SK-N-SH (cell line): ENCODE measurements at regions not wholly inside any gene's neighbourhood (a gene's known extent, or its start where the extent isn't known, plus 50 kb on each side); places are given as distances from the start of the nearest gene placed in this dataset.

Source experiments
- CTCF ChIA-PET: fragments of 300-600, 350-600 bp; formaldehyde crosslinking; extraction: SDS; loops from one replicate; lab custom pipeline; 2021; lab: Yijun Ruan, JAX
- POLR2A ChIA-PET: fragments of 350-600 bp; sonication (Branson Sonifier 250); formaldehyde crosslinking; extraction: SDS; loops from one replicate; lab custom pipeline; 2020; ENCODE audit warnings: antibody characterized with exemption, inconsistent platforms; lab: Yijun Ruan, JAX
- DNase-seq: peaks from one replicate; pipeline ENCODE4 v3.0.0; 2012
- H2AFZ ChIP-seq: fragments of 200-600 bp; sonication (generic); 2 replicates; pipeline ENCODE4 v1.8.1; 2016; ENCODE audit warnings: antibody characterized with exemption, mild to moderate bottlenecking, low read depth
- H3F3A ChIP-seq: fragments of 200-600 bp; sonication (generic); replicated peaks from 2 replicates; pipeline ENCODE3; 2016; ENCODE audit warnings: antibody characterized with exemption, mild to moderate bottlenecking; ENCODE audit not compliant: insufficient read depth
- H3K27ac ChIP-seq, 2 experiments: fragments of 200-500 bp in 1 of 2; fragments of 200-600 bp in 1 of 2; sonication (Bioruptor generic) in 1 of 2; sonication (generic), shearing (Covaris generic) in 1 of 2; 2 replicates each; pipeline versions ENCODE4 v1.5.1 to v1.6.1; 2014 to 2016; ENCODE audit warnings: low read depth in 2 of 2, inconsistent platforms in 1 of 2, low read length in 1 of 2, mild to moderate bottlenecking in 1 of 2, mixed read lengths in 1 of 2
- H3K27me3 ChIP-seq: fragments of 200-600 bp; sonication (generic), shearing (Covaris generic); 2 replicates; pipeline ENCODE4 v1.6.1; 2016; ENCODE audit warnings: mixed run types; ENCODE audit not compliant: insufficient read depth
- H3K36me3 ChIP-seq, 2 experiments: fragments of 200-500 bp in 1 of 2; fragments of 200-600 bp in 1 of 2; sonication (Bioruptor generic) in 1 of 2; sonication (generic) in 1 of 2; replicated peaks in 1 of 2; 2 replicates each; pipeline versions ENCODE3 to v1.5.1; 2014 to 2016; ENCODE audit warnings: low read length in 1 of 2, mild to moderate bottlenecking in 1 of 2; ENCODE audit not compliant: insufficient read depth in 2 of 2, control insufficient read depth in 1 of 2
- H3K4me1 ChIP-seq, 2 experiments: fragments of 200-500 bp in 1 of 2; fragments of 200-600 bp in 1 of 2; sonication (Bioruptor generic) in 1 of 2; sonication (generic), shearing (Covaris generic) in 1 of 2; 2 replicates each; pipeline versions ENCODE4 v1.5.1 to v1.6.1; 2014 to 2016; ENCODE audit warnings: low read depth in 1 of 2, low read length in 1 of 2, mixed run types in 1 of 2; ENCODE audit not compliant: insufficient read depth in 2 of 2, control insufficient read depth in 1 of 2
- H3K4me2 ChIP-seq: fragments of 200-600 bp; sonication (generic), shearing (Covaris generic); 2 replicates; pipeline ENCODE4 v1.6.1; 2017; ENCODE audit warnings: mixed run types
- H3K4me3 ChIP-seq, 2 experiments: fragments of 200-500 bp in 1 of 2; fragments of 200-600 bp in 1 of 2; sonication (Bioruptor generic) in 1 of 2; sonication (generic), shearing (Covaris generic) in 1 of 2; 2 replicates each; pipeline versions ENCODE4 v1.5.1 to v1.8.1; 2014 to 2016; ENCODE audit warnings: low read depth in 2 of 2, inconsistent platforms in 1 of 2, low read length in 1 of 2, mild to moderate bottlenecking in 1 of 2, mixed read lengths in 1 of 2, moderate library complexity in 1 of 2
- H3K79me2 ChIP-seq: fragments of 200-600 bp; sonication (generic); 2 replicates; pipeline ENCODE4 v1.8.1; 2017; ENCODE audit warnings: mild to moderate bottlenecking; ENCODE audit not compliant: insufficient read depth
- H3K9ac ChIP-seq: fragments of 200-600 bp; sonication (generic); 2 replicates; pipeline ENCODE4 v1.6.1; 2017; ENCODE audit warnings: mixed run types
- H3K9me2 ChIP-seq: fragments of 200-600 bp; sonication (generic); 2 replicates; pipeline ENCODE4 v1.6.1; 2017; ENCODE audit warnings: mixed run types
- H3K9me3 ChIP-seq: fragments of 200-600 bp; sonication (generic); 2 replicates; pipeline ENCODE4 v1.6.1; 2017; ENCODE audit warnings: mixed run types, mild to moderate bottlenecking, moderate library complexity
- H4K20me1 ChIP-seq: fragments of 200-600 bp; sonication (generic); 2 replicates; pipeline ENCODE4 v1.6.1; 2017; ENCODE audit warnings: mild to moderate bottlenecking, mixed run types; ENCODE audit not compliant: insufficient read depth
- CHD2 ChIP-seq: fragments of 150-350 bp; IDR thresholded peaks from 2 replicates; pipeline ENCODE4 v1.6.1; 2018; ENCODE audit warnings: low read length; ENCODE audit not compliant: partially characterized antibody
- CTCF ChIP-seq: fragments of 200-600 bp; sonication (generic); IDR thresholded peaks from 2 replicates; pipeline ENCODE4 v1.6.1; 2017; ENCODE audit warnings: antibody characterized with exemption, mild to moderate bottlenecking, moderate library complexity
- ELF1 ChIP-seq: IDR thresholded peaks from 2 replicates; pipeline ENCODE4 v1.4.0; 2012
- EP300 ChIP-seq, 2 experiments: IDR thresholded peaks; 2 replicates each; pipeline versions ENCODE4 v1.4.0 to v1.6.1; 2012; ENCODE audit warnings: borderline replicate concordance in 1 of 2, low read depth in 1 of 2, low read length in 1 of 2
- EZH2phosphoT487 ChIP-seq: fragments of 200-600 bp; sonication (generic); IDR thresholded peaks from 2 replicates; pipeline ENCODE4 v1.6.1; 2017; ENCODE audit warnings: low read depth, mixed run types, mild to moderate bottlenecking, antibody characterized with exemption, moderate library complexity, borderline replicate concordance
- GABPA ChIP-seq: IDR thresholded peaks from 2 replicates; pipeline ENCODE4 v1.4.0; 2012; ENCODE audit warnings: low read depth, mild to moderate bottlenecking
- JUND ChIP-seq: IDR thresholded peaks from 2 replicates; pipeline ENCODE4 v1.4.0; 2012
- MAX ChIP-seq: IDR thresholded peaks from 2 replicates; pipeline ENCODE4 v1.4.0; 2012; ENCODE audit warnings: low read depth
- NFIC ChIP-seq: IDR thresholded peaks from 2 replicates; pipeline ENCODE4 v1.4.0; 2012; ENCODE audit warnings: borderline replicate concordance
- POLR2AphosphoS5 ChIP-seq: IDR thresholded peaks from 2 replicates; pipeline ENCODE4 v1.6.1; 2012; ENCODE audit warnings: low read depth, low read length
- RCOR1 ChIP-seq: fragments of 150-350 bp; IDR thresholded peaks from 2 replicates; pipeline ENCODE4 v1.6.1; 2017; ENCODE audit warnings: antibody characterized with exemption, low read length
- REST ChIP-seq: IDR thresholded peaks from 2 replicates; pipeline ENCODE4 v1.6.1; 2012; ENCODE audit warnings: mild to moderate bottlenecking, low read depth, low read length, moderate library complexity
- RFX5 ChIP-seq: IDR thresholded peaks from 2 replicates; pipeline ENCODE4 v1.6.1; 2012; ENCODE audit warnings: mild to moderate bottlenecking, improper control_type of control experiment, low read length
- RXRA ChIP-seq: IDR thresholded peaks from 2 replicates; pipeline ENCODE4 v1.4.0; 2012; ENCODE audit warnings: low read depth, mild to moderate bottlenecking, borderline replicate concordance
- SIN3A ChIP-seq: IDR thresholded peaks from 2 replicates; pipeline ENCODE4 v1.6.1; 2012; ENCODE audit warnings: low read depth, mild to moderate bottlenecking, low read length, moderate library complexity, borderline replicate concordance
- TAF1 ChIP-seq: IDR thresholded peaks from 2 replicates; pipeline ENCODE4 v1.6.1; 2012; ENCODE audit warnings: low read depth, mild to moderate bottlenecking, low read length, moderate library complexity, borderline replicate concordance
- YY1 ChIP-seq: IDR thresholded peaks from 2 replicates; pipeline ENCODE4 v1.4.0; 2012; ENCODE audit warnings: low read depth, mild to moderate bottlenecking
- ZBTB33 ChIP-seq: IDR thresholded peaks from 2 replicates; pipeline ENCODE4 v1.4.0; 2012; ENCODE audit warnings: low read depth, borderline replicate concordance
- WGBS: methylation state at CpG from one replicate; pipeline ENCODE4 v1.1.6; 2017; ENCODE audit warnings: low lambda C conversion rate; 5-methylcytosine and 5-hydroxymethylcytosine counted together

GRCh38 chr2:225244933-225245332, 154.6 kb upstream of the NYAP2 start:
- Histone ChIP-seq H3K79me2 (no peaks in the 10 kb centered on the region), H2AFZ (no peak overlapping the region), H3K27me3 (no peaks in the 10 kb centered on the region), H3K9me3 (no peaks in the 10 kb centered on the region), H3K4me1 (no peaks in the 10 kb centered on the region), H3K27ac (no peak overlapping the region), H3K4me2 (no peak overlapping the region), H3K36me3 (no peaks in the 10 kb centered on the region), H4K20me1 (no peaks in the 10 kb centered on the region), H3K9ac (no peak overlapping the region), H3F3A (no peaks in the 10 kb centered on the region), H3K4me3 (no peak overlapping the region), H3K9me2 (no peaks in the 10 kb centered on the region)
- 41% methylated on average over 4 of the region's 4 CpGs for WGBS
- CTCF ChIA-PET: interaction anchor here (0.6 kb wide), 1 partner anchor 1756 kb away, joined by 3 read pairs; no protein-coding TSS in a partner anchor
- no peak for DNase-seq
- POLR2A ChIA-PET: no interaction called here
- TF ChIP-seq RCOR1 (no peak), NFIC (no peak), EZH2phosphoT487 (no peak), TAF1 (no peak), SIN3A (no peak)

- H3K27ac ChIP-seq: no peak overlapping the region
These were observed 162.7 kb upstream of the NYAP2 start for GRCh38 chr2:225236769-225237323.

More at GRCh38 chr2:225236769-225237323, 162.7 kb upstream of the NYAP2 start:
- DNase-seq: no peak
- H3K36me3 ChIP-seq: no peaks in the 10 kb centered on the region
- CTCF ChIA-PET: interaction anchor here (0.7 kb wide), 1 partner anchor 427 kb away, joined by 3 read pairs; no protein-coding TSS in a partner anchor
- POLR2A ChIA-PET: no interaction called here
- H3F3A ChIP-seq: no peaks in the 10 kb centered on the region
- H2AFZ ChIP-seq: no peak overlapping the region
- H3K27me3 ChIP-seq: no peaks in the 10 kb centered on the region
- no peaks in the 10 kb centered on the region for H3K9me3 ChIP-seq
- H3K4me1 ChIP-seq: no peaks in the 10 kb centered on the region
- no peaks in the 10 kb centered on the region for H3K9me2 ChIP-seq
- no peaks in the 10 kb centered on the region for H3K79me2 ChIP-seq
- no peak overlapping the region for H3K4me3 ChIP-seq
- TF ChIP-seq REST (no peak), RFX5 (no peak), NFIC (no peak), EP300 (IDR thresholded peaks at IDR 0.05; ENCODE audit: borderline replicate concordance in 1 of 2, low read depth in 1 of 2, low read length in 1 of 2) (no peak), RXRA (no peak), YY1 (no peak), MAX (no peak), CTCF (no peak), GABPA (no peak), CHD2 (no peak), POLR2AphosphoS5 (no peak), JUND (no peak), ELF1 (no peak), RCOR1 (no peak), ZBTB33 (no peak)
- no peak overlapping the region for H3K4me2 ChIP-seq
- 43% methylated on average over 4 of the region's 4 CpGs for WGBS
- H3K9ac ChIP-seq: no peak overlapping the region
- no peaks in the 10 kb centered on the region for H4K20me1 ChIP-seq
